ENCODE measurements at regions not wholly inside any gene's neighbourhood (a gene's known extent, or its start where the extent isn't known, plus 50 kb on each side); places are given as distances from the start of the nearest gene placed in this dataset.

- TF ChIP-seq ZNF558 (CRISPR knock-in tag; IDR thresholded peaks at IDR 0.05; ENCODE audit: borderline replicate concordance) (no peak; the same call in 1 of the 2 replicates), BCL3 (CRISPR knock-in tag; IDR thresholded peaks at IDR 0.05) (peak; percentile 71; the same call in 1 of the 2 replicates), EED (CRISPR knock-in tag; IDR thresholded peaks at IDR 0.05) (peak; percentile 89; the same call in 1 of the 2 replicates), NCOR1 (IDR thresholded peaks at IDR 0.05; ENCODE audit: borderline replicate concordance, low read length) (peak; percentile 34; the same call in 1 of the 2 replicates), HHEX (CRISPR knock-in tag; IDR thresholded peaks at IDR 0.05) (no peak), PLSCR1 (CRISPR knock-in tag; IDR thresholded peaks at IDR 0.05; ENCODE audit: borderline replicate concordance) (no peak), BCL6 (CRISPR knock-in tag; IDR thresholded peaks at IDR 0.05) (peak; percentile 61), ZKSCAN5 (CRISPR knock-in tag; IDR thresholded peaks at IDR 0.05) (no peak), ZNF790 (CRISPR knock-in tag; IDR thresholded peaks at IDR 0.05; ENCODE audit: borderline replicate concordance) (peak; percentile 51; the same call in 1 of the 2 replicates), AFF4 (CRISPR knock-in tag; IDR thresholded peaks at IDR 0.05) (no peak), GLMP (CRISPR knock-in tag; IDR thresholded peaks at IDR 0.05; ENCODE audit: borderline replicate concordance) (no peak), ZNF33A (CRISPR knock-in tag; IDR thresholded peaks at IDR 0.05; ENCODE audit: borderline replicate concordance) (0 out of 2 replicates have a peak, but pooled peaks have one; percentile 46), ZBTB46 (CRISPR knock-in tag; IDR thresholded peaks at IDR 0.05; ENCODE audit: borderline replicate concordance) (no peak), ZNF75D (CRISPR knock-in tag; IDR thresholded peaks at IDR 0.05; ENCODE audit: borderline replicate concordance) (no peak), DBP (CRISPR knock-in tag; IDR thresholded peaks at IDR 0.05; ENCODE audit: not compliant biosample characterization) (peak; percentile 26)
Measured at GRCh38 chr7:149624419-149625339, 127.1 kb upstream of the ZNF746 start (continued).

All from HepG2 (cell line).